ENCODE measurements at regions not wholly inside any gene's neighbourhood (a gene's known extent, or its start where the extent isn't known, plus 50 kb on each side); places are given as distances from the start of the nearest gene placed in this dataset.

DNA sequence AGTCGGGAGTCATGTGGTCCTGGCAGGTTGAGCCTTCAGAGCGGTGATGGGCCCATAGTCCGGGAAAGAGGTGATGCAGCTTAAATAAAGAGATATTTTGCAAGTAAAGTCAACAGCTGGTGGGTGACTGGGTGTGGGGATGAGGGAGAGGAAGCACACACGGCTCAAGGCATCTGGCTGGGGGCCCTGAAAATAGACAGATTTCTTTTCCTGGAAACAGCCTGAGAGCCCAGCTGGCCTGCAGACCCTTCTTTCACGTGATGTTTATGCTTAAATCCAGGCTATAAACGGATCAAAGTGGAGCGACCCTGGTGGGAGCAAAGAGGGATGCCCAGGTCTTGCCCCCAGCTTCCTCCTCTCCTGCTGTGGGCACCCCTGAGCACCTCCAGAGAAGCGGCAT is 149.1 kb downstream of the TEX36 start:
- TF ChIP-seq, protein P1, sequence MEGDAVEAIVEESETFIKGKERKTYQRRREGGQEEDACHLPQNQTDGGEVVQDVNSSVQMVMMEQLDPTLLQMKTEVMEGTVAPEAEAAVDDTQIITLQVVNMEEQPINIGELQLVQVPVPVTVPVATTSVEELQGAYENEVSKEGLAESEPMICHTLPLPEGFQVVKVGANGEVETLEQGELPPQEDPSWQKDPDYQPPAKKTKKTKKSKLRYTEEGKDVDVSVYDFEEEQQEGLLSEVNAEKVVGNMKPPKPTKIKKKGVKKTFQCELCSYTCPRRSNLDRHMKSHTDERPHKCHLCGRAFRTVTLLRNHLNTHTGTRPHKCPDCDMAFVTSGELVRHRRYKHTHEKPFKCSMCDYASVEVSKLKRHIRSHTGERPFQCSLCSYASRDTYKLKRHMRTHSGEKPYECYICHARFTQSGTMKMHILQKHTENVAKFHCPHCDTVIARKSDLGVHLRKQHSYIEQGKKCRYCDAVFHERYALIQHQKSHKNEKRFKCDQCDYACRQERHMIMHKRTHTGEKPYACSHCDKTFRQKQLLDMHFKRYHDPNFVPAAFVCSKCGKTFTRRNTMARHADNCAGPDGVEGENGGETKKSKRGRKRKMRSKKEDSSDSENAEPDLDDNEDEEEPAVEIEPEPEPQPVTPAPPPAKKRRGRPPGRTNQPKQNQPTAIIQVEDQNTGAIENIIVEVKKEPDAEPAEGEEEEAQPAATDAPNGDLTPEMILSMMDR (conservative IDR thresholded peaks at IDR 0.05): no peak
- no peak for TF ChIP-seq ZFX (IDR thresholded peaks at IDR 0.05)
